Body of pancreas (tissue), 4 donors: ENCODE measurements at regions not wholly inside any gene's neighbourhood (a gene's known extent, or its start where the extent isn't known, plus 50 kb on each side); places are given as distances from the start of the nearest gene placed in this dataset.

Source experiments
- ATAC-seq: fragments of 150-250 bp; one replicate; pipeline ENCODE4 v1.9.1; 2016
- DNase-seq, 4 donors: peaks; one replicate each; pipeline ENCODE4 v3.0.0-alpha.2; 2019
- H3K27ac ChIP-seq, 4 donors: fragments of 200-600 bp; sonication (generic); 1 replicate in 3 of 4; 2 replicates in 1 of 4; pipeline versions ENCODE4 v1.5.1 to v1.6.1; 2016 to 2019; ENCODE audit warnings: mild to moderate bottlenecking in 1 of 4, mixed read lengths in 1 of 4, moderate library complexity in 1 of 4
- H3K27me3 ChIP-seq, 2 donors: fragments of 200-600 bp; sonication (generic); one replicate each; pipeline ENCODE4 v1.6.0; 2016; ENCODE audit warnings: mild to moderate bottlenecking in 1 of 2
- H3K36me3 ChIP-seq, 2 donors: fragments of 200-600 bp; sonication (generic); replicated peaks in 1 of 2; 2 replicates each; pipeline ENCODE4 v1.5.1; 2016; ENCODE audit warnings: low read depth in 2 of 2; ENCODE audit not compliant: insufficient read depth in 1 of 2
- H3K4me1 ChIP-seq: fragments of 200-600 bp; sonication (generic); one replicate; pipeline ENCODE4 v1.6.0; 2016
- H3K4me3 ChIP-seq, 2 donors: fragments of 200-600 bp; sonication (generic); 1 replicate in 1 of 2; 2 replicates in 1 of 2; pipeline ENCODE4 v1.5.1; 2016 to 2019
- H3K9me3 ChIP-seq, 3 donors: fragments of 200-600 bp; sonication (generic); 1 replicate in 2 of 3; 2 replicates in 1 of 3; pipeline ENCODE4 v1.5.1; 2016
- POLR2A ChIP-seq, 3 donors: fragments of 450-650 bp; IDR thresholded peaks; one replicate each; pipeline ENCODE4 v1.6.1; 2016; ENCODE audit warnings: antibody characterized with exemption in 3 of 3, mild to moderate bottlenecking in 2 of 3
- WGBS, 2 donors: methylation state at CpG; one replicate each; pipeline ENCODE4 v1.1.5; 2017; 5-methylcytosine and 5-hydroxymethylcytosine counted together
- intact Hi-C: fragments of 100-400 bp; cut with DNase I; formaldehyde crosslinking; loops from one replicate; pipeline ENCODE4 v1.15.1; 2023
- TF ChIP-seq, protein P1 (sequence below), 7 experiments: fragments of 450-650 bp in 4 of 7; fragments of 200-600 bp in 3 of 7; sonication (generic) in 3 of 7; IDR thresholded peaks; one replicate each; pipeline ENCODE4 v1.5.1; 2016 to 2019; ENCODE audit warnings: antibody characterized with exemption in 7 of 7

DNA sequence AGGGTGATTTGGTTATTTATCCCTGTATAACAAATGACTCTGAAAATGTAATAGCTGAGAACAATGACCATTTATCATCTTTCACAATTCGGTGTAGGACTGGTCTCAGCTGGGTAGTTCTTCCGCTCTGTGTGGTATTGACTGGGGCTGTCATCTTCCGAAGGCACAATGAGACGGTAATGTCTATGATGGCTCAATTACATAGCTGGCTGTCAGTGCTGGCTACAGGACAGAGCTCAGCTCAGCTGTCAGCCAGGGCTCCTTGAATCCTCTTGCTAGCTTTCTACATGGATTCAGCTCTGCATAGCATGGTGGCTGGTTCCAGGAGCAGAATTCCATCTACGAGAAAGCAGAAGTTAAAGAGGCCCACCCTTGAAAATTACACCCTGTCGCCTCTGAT is 483.8 kb downstream of the TDRD15 start:
- 66 to 67% methylated on average over 6 of the region's 6 CpGs for WGBS, 2 donors
- ATAC-seq (no peak), DNase-seq (no peak)
- TF ChIP-seq POLR2A (IDR thresholded peaks at IDR 0.05): no peak
- TF ChIP-seq, protein P1, sequence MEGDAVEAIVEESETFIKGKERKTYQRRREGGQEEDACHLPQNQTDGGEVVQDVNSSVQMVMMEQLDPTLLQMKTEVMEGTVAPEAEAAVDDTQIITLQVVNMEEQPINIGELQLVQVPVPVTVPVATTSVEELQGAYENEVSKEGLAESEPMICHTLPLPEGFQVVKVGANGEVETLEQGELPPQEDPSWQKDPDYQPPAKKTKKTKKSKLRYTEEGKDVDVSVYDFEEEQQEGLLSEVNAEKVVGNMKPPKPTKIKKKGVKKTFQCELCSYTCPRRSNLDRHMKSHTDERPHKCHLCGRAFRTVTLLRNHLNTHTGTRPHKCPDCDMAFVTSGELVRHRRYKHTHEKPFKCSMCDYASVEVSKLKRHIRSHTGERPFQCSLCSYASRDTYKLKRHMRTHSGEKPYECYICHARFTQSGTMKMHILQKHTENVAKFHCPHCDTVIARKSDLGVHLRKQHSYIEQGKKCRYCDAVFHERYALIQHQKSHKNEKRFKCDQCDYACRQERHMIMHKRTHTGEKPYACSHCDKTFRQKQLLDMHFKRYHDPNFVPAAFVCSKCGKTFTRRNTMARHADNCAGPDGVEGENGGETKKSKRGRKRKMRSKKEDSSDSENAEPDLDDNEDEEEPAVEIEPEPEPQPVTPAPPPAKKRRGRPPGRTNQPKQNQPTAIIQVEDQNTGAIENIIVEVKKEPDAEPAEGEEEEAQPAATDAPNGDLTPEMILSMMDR (IDR thresholded peaks at IDR 0.05): no peak
- Histone ChIP-seq H3K9me3 (no peaks in the 10 kb centered on the region), H3K27me3 (no peaks in the 10 kb centered on the region), H3K36me3 (no peaks in the 10 kb centered on the region), H3K27ac (no peak overlapping the region), H3K4me3 (no peak overlapping the region), H3K4me1 (no peaks in the 10 kb centered on the region)
- intact Hi-C loops: no loop called here

DNA sequence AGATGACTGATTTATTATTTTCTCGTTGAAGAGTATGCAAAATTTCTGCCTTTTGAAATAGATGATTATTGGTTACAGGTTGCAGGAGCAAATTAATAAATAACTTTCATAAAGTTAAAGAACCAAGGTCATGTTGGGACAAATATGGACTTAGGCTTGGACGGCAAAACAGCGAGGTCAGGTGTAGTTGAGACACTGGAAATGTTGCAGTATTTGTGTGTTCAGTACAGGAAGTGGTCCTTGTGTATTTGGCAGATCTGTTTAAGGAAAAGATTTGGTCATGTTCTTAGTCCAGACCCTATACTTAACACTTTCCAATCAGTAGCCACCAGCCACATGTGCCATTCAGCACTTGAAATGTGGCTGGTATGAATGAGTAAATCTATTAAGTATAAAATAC is 486.5 kb downstream of the TDRD15 start:
- H3K4me1 ChIP-seq: no peaks in the 10 kb centered on the region
- no peak overlapping the region for H3K4me3 ChIP-seq
- no peaks in the 10 kb centered on the region for H3K27me3 ChIP-seq
- ATAC-seq: no peak
- DNase-seq: no peak
- TF ChIP-seq, protein P1 (IDR thresholded peaks at IDR 0.05): no peak
- TF ChIP-seq POLR2A (IDR thresholded peaks at IDR 0.05): no peak
- H3K9me3 ChIP-seq: no peaks in the 10 kb centered on the region
- H3K36me3 ChIP-seq: no peaks in the 10 kb centered on the region
- intact Hi-C loops: no loop called here
- no peak overlapping the region for H3K27ac ChIP-seq
- WGBS, 2 donors: 30 to 38% methylated on average over 3 of the region's 3 CpGs

DNA sequence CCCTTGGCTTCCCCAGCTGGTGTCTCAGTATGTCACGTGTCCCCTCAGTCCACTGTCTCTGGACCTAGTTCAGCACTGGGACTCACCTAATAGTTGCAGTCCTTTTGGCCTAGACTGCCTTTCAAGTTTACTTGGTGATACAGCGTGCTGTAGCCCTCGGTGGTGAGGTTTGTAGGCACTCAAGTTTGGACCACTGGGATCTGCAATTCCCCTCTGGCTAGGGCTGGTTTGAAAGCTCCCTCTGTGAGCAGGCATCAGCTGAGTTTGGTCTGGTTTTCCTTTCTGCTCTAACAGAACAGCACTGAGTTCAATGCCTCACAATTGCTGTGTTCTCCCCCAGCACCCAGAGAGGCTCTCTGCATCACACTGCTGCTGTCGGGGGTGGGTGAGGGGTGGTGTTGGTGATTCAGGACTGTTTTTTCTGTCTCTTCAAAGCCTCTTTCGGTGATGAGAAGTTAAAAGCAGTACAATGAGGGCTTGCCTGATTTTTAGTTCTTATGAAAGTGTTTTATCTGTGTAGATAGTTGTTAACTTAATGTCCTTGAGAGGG is 494.2 kb downstream of the TDRD15 start:
- Histone ChIP-seq H3K4me1 (no peaks in the 10 kb centered on the region), H3K36me3 (no peaks in the 10 kb centered on the region), H3K27me3 (no peaks in the 10 kb centered on the region), H3K27ac (no peak overlapping the region), H3K4me3 (no peak overlapping the region), H3K9me3 (no peaks in the 10 kb centered on the region)
- ATAC-seq (no peak), DNase-seq (no peak)
- intact Hi-C loops: no loop called here
- WGBS, 2 donors: 33 to 56% methylated on average over 3 to 5 of the region's 5 CpGs
- TF ChIP-seq, protein P1 (IDR thresholded peaks at IDR 0.05): no peak

DNA sequence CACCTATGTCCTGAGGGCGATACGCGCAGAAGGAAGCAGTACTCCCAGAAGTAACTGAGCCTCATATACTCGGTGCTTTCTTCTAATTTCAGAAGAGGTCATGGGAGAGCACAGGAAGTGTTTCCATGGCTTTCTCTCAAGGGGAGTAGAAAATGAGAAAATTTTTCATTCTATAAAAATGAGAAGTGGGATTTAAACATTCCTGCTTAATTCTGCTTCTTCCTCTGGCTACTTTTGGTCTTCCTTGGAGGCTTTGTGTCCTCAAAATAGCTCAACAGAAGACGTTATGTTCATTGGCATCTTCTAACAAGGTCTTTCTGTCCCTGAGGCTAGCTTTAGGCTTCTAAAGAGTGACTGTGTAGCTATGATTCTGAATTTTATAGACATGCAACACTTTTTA is 497.0 kb downstream of the TDRD15 start:
- no peaks in the 10 kb centered on the region for H3K36me3 ChIP-seq
- no peaks in the 10 kb centered on the region for H3K9me3 ChIP-seq
- no peak overlapping the region for H3K4me3 ChIP-seq
- WGBS, 2 donors: 70 to 72% methylated on average over 5 of the region's 5 CpGs
- H3K27me3 ChIP-seq: no peaks in the 10 kb centered on the region
- ATAC-seq (no peak), DNase-seq (no peak)
- H3K27ac ChIP-seq: no peak overlapping the region
- TF ChIP-seq POLR2A (IDR thresholded peaks at IDR 0.05): no peak
- TF ChIP-seq, protein P1 (IDR thresholded peaks at IDR 0.05): no peak
- no peaks in the 10 kb centered on the region for H3K4me1 ChIP-seq
- intact Hi-C loops: no loop called here

DNA sequence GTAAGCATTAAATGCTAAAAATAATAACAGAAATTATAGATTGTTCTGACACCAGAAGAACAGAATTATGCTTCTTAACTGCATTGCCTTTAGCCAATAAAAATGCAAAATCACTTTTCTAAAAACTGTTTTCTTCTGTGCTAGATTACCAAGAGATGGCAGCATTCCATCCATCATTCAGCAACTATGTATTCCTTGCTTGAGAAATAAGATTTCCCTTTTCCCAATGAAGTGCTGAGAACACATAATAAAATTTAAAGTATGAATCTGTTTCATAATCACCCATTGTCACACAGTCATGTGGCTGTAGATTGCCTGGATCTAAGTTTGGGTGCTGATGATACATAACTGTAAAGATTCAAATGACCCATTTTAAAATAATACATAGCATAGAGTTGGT is 504.2 kb downstream of the TDRD15 start:
- Histone ChIP-seq H3K27ac (no peak overlapping the region), H3K4me3 (no peak overlapping the region), H3K9me3 (no peaks in the 10 kb centered on the region), H3K27me3 (no peaks in the 10 kb centered on the region), H3K36me3 (no peaks in the 10 kb centered on the region), H3K4me1 (no peaks in the 10 kb centered on the region)
- ATAC-seq: no peak
- no peak for DNase-seq
- TF ChIP-seq, protein P1 (IDR thresholded peaks at IDR 0.05): no peak
- no peak for TF ChIP-seq POLR2A (IDR thresholded peaks at IDR 0.05)
- intact Hi-C loops: no loop called here
